GM12873 (cell line): ENCODE measurements at regions not wholly inside any gene's neighbourhood (a gene's known extent, or its start where the extent isn't known, plus 50 kb on each side); places are given as distances from the start of the nearest gene placed in this dataset.

Source experiments
- CTCF ChIP-seq: IDR thresholded peaks from 2 replicates; pipeline ENCODE4 v1.5.1; 2012; ENCODE audit warnings: low read depth, mild to moderate bottlenecking, moderate library complexity, low read length, control low read depth; ENCODE audit not compliant: insufficient read depth; ENCODE audit errors: missing control alignments

GRCh38 chr15:89009080-89009479 is 79.2 kb upstream of the ABHD2 start:
- no peak for TF ChIP-seq CTCF

- TF ChIP-seq CTCF: no peak
These were observed 72.7 kb upstream of the ABHD2 start for GRCh38 chr15:89015412-89016097.

GRCh38 chr15:89016549-89017041 is 71.7 kb upstream of the ABHD2 start:
- no peak for TF ChIP-seq CTCF

GRCh38 chr15:89017370-89018066 is 70.7 kb upstream of the ABHD2 start:
- peak; percentile 90 for TF ChIP-seq CTCF

GRCh38 chr15:89018207-89018606 is 70.0 kb upstream of the ABHD2 start:
- TF ChIP-seq CTCF: no peak

GRCh38 chr15:89019436-89019835 is 68.8 kb upstream of the ABHD2 start:
- no peak for TF ChIP-seq CTCF

- no peak for TF ChIP-seq CTCF
These were observed 67.0 kb upstream of the ABHD2 start for GRCh38 chr15:89021224-89021623.
